ENCODE measurements at regions not wholly inside any gene's neighbourhood (a gene's known extent, or its start where the extent isn't known, plus 50 kb on each side); places are given as distances from the start of the nearest gene placed in this dataset.

DNA sequence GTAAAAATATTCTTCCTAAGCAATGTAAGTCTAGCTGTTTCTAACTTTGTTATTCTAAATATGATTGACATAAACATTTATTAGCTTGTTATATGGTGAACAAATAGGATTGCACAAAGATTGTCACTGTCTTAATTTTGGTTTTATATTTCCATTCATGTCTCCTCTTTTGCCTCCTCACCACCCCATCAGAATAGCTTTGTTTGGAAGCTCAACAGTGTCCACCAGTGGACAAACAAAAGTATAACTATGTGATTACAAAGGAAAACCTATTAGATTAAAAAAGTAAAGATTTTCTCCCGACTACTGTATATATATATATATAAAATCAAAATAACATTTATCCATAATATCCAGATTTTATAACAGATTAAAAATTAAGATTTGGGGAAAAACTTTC, 468.2 kb downstream of the ZIC3 start:
- no peaks in the 10 kb centered on the region for H3K27me3 ChIP-seq (ENCODE audit: insufficient read depth, low read length)
- RAD21 ChIA-PET (ENCODE audit: low non-redundant PET in 1 of 2, low total read pairs in 2 of 2, uncharacterized antibody in 2 of 2, unreplicated experiment in 2 of 2), result no interaction called here
- H3K36me3 ChIP-seq (ENCODE audit: control insufficient read depth in 1 of 2, insufficient read depth in 2 of 2, low read length in 2 of 2), result no peaks in the 10 kb centered on the region
- no peak for DNase-seq (ENCODE audit: low read depth, low spot score)
- no peaks in the 10 kb centered on the region for H3K79me2 ChIP-seq (ENCODE audit: insufficient read depth, low read length)
- TF ChIP-seq YY1 (IDR thresholded peaks at IDR 0.05; ENCODE audit: extremely low read depth, insufficient replicate concordance, low read depth, low read length) (no peak), ZBTB33 (IDR thresholded peaks at IDR 0.05; ENCODE audit: extremely low read depth, insufficient replicate concordance, low read length) (no peak), EZH2 (IDR thresholded peaks at IDR 0.05) (no peak), SRF (IDR thresholded peaks at IDR 0.05; ENCODE audit: low read depth) (no peak), FOSL1 (IDR thresholded peaks at IDR 0.05; ENCODE audit: low read depth) (no peak), TCF7L2 (IDR thresholded peaks at IDR 0.05; ENCODE audit: borderline replicate concordance, extremely low read depth, insufficient read depth, insufficient read length) (no peak), SIN3A (IDR thresholded peaks at IDR 0.05; ENCODE audit: low read depth) (no peak), RAD21 (IDR thresholded peaks at IDR 0.05; ENCODE audit: low read depth) (no peak), ATF3 (IDR thresholded peaks at IDR 0.05) (no peak), CEBPB (IDR thresholded peaks at IDR 0.05; ENCODE audit: low read depth) (no peak), JUND (IDR thresholded peaks at IDR 0.05) (no peak), EGR1 (IDR thresholded peaks at IDR 0.05; ENCODE audit: low read depth) (no peak), ZNF274 (IDR thresholded peaks at IDR 0.05; ENCODE audit: low read depth, low read length) (no peak), POLR2AphosphoS5 (IDR thresholded peaks at IDR 0.05; ENCODE audit: low read depth, low read length) (no peak), REST (IDR thresholded peaks at IDR 0.05; ENCODE audit: low read depth) (no peak), SP1 (IDR thresholded peaks at IDR 0.05; ENCODE audit: low read depth) (no peak), ELF1 (IDR thresholded peaks at IDR 0.05; ENCODE audit: borderline replicate concordance, low read depth) (no peak)
- TF ChIP-seq, protein P1, sequence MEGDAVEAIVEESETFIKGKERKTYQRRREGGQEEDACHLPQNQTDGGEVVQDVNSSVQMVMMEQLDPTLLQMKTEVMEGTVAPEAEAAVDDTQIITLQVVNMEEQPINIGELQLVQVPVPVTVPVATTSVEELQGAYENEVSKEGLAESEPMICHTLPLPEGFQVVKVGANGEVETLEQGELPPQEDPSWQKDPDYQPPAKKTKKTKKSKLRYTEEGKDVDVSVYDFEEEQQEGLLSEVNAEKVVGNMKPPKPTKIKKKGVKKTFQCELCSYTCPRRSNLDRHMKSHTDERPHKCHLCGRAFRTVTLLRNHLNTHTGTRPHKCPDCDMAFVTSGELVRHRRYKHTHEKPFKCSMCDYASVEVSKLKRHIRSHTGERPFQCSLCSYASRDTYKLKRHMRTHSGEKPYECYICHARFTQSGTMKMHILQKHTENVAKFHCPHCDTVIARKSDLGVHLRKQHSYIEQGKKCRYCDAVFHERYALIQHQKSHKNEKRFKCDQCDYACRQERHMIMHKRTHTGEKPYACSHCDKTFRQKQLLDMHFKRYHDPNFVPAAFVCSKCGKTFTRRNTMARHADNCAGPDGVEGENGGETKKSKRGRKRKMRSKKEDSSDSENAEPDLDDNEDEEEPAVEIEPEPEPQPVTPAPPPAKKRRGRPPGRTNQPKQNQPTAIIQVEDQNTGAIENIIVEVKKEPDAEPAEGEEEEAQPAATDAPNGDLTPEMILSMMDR (IDR thresholded peaks at IDR 0.05 in 2 of 3, conservative IDR thresholded peaks at IDR 0.05 in 1 of 3; ENCODE audit: borderline replicate concordance in 1 of 3, insufficient read depth in 1 of 3, low read depth in 2 of 3, low read length in 2 of 3), result no peak
- H3K4me3 ChIP-seq (replicated peaks in 1 of 2; ENCODE audit: low read depth in 1 of 2, low read length in 2 of 2), result no peak overlapping the region
- no peak overlapping the region for H3K27ac ChIP-seq (ENCODE audit: low read depth, low read length)
- H3K9me2 ChIP-seq (ENCODE audit: insufficient read depth), result no peaks in the 10 kb centered on the region
- ATAC-seq, result no peak
- no peaks in the 10 kb centered on the region for H3K4me1 ChIP-seq (ENCODE audit: control insufficient read depth in 1 of 2, insufficient read depth in 2 of 2, low read length in 2 of 2)
- BruUV-seq (replicated peaks), result no TSS peak
- intact Hi-C loops (cut with micrococcal nuclease), result no loop called here
- no peak overlapping the region for H2AFZ ChIP-seq (ENCODE audit: low read depth, low read length, poor library complexity, severe bottlenecking)
- CTCF ChIA-PET, result no interaction called here
- POLR2A ChIA-PET, result no interaction called here
- no peaks in the 10 kb centered on the region for H4K20me1 ChIP-seq (ENCODE audit: insufficient read depth)
- no peaks in the 10 kb centered on the region for H3K9me3 ChIP-seq (ENCODE audit: control insufficient read depth in 1 of 2, insufficient read depth in 1 of 2, low read depth in 1 of 2, low read length in 2 of 2)
- no peak overlapping the region for H3K9ac ChIP-seq (ENCODE audit: low read length)
- H3K4me2 ChIP-seq (ENCODE audit: low read length), result no peak overlapping the region
